GM19238 (cell line): ENCODE measurements at regions not wholly inside any gene's neighbourhood (a gene's known extent, or its start where the extent isn't known, plus 50 kb on each side); places are given as distances from the start of the nearest gene placed in this dataset.

Source experiments
- DNase-seq: peaks from one replicate; pipeline ENCODE4 v3.0.0; 2011; ENCODE audit warnings: low spot score; ENCODE audit not compliant: insufficient read length

DNA sequence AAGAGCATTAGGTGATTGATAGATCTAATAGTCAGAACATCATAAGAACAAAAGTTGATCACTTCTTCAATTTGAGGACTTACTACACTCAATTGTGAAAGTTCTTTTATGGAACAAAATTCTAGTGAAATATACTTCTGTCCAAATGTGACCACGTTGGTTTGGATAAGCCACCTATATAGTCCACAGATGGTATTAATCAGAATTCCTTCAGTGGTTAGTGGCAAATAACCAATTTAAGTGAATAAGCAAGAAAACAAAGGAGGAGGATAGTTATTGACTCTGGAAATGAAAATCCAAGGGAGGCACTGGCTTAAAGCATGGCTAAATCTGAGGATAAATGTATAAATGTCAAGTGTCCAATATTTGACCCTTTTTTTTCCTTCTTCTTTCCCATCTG is 268.5 kb upstream of the MARCKS start:
- no peak for DNase-seq

DNA sequence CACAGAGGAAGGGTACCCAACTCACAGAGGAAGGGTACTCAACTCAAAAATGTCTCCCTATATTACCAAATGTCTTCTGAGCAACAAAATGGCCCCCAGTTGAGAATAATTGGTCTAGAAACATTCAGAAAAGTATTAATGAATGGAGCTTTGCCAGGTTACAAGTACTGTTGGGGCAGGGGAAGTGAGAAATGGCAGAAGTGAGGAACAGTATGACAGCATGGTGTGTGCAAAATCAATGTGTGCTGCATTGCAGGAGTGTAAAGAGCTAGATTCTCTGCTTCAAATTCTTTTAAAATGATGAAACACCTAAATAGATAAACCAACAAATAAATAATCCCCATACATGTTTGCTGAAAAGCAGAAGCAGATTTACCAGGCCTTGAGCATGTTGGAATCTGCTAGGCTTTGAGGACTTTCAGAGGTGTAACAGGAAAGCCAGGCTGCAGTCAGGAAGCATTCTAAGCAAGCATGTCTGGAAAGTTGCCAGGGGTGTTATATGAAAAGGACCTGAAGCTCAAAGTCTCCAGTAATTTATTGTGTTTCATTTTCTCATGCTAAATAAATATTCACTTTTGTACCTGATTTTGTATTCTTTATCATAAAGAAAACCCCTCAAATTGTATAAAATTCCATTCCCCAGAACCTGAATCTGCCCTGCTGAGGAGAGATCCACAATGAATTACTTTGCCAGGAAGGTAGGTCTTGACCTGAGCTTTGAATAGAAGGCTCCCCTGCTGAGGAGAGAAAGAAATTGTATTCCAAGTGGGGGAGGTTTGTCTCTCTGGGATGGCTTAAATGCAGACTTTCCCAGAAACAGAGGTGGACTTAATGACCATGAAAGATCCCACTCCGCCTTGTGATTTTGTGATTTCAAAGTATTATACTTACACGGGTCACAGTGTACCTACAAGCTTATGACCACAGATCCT is 265.0 kb upstream of the MARCKS start:
- DNase-seq: no peak

DNA sequence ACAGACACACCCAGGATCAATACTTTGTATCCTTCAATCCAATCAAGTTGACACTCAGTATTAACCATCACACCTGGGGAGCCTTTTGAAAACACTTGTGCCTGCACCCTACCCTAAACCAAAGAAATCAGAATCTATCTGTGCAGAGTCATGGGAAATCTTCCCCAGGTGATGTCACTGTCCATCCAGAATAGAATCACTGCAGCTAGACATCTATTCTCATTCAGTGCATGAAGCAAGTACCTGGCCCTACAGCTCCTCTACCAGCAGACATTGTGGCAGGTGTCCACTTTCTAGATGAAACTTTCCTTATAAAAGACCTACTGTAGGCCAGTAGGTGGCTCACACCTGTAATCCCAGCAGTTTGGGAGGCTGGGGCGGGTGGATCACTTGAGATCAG is 262.4 kb upstream of the MARCKS start:
- no peak for DNase-seq

DNA sequence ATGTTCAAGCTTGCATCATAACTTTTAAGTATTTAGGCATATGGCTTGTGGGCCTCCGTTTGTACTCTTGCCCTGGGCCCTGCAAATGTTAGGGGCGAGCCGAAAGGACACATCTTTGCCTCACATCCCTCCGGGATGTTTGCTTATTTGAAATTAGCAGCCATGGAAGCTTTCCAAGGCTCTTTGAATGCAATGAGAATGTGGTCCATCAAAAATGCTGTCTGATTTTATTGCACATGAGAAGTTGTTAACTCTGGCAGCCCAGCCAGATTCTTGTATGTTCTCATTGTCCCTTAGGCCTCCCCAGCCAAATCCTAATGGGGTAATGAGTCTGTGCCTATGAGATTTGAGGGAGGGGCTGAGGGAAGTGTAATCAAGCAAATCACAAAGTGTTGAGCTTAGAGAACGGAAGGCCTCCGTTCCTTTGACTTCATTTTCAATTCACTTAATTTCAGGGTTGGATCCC is 261.2 kb upstream of the MARCKS start:
- DNase-seq: no peak

DNA sequence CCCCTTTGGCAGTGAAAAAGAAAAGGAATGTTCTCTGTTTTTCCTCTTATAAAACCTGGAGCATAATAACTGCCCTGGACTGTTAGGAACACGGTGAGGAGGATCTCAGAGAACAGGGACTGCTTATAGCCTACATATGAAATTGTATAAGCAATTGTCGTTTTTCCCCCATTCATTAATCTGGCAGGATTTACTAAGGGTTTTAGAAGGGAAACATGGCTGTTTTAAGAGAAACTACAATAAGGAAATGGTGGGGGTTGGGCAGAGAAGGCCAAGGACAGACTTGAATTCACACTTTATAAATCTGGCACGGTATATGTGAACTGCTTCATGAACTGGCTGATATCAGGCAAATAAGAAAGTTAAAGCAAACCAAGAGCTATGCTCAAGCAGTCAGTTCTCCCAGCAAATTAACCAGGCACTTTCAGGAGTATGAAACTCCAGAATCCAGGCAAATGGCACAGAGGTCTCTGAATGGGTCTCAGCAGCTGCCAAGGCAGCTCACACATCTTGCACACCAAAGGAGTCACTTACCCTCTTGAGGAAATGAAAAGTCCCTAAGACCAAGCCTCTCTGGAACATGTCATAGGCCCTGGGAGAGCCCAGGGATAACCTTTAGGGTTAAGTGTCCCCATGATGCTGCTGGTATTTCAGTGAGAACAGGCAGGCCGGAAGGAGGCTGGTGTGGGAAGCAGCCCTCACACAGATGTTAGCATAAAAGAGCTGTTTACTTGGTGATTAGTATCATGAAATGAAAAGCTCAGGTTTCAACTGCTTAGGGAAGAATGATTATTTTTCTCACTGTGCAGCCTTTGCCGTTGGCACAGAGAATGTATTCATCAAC is 260.5 kb upstream of the MARCKS start:
- DNase-seq: no peak

DNA sequence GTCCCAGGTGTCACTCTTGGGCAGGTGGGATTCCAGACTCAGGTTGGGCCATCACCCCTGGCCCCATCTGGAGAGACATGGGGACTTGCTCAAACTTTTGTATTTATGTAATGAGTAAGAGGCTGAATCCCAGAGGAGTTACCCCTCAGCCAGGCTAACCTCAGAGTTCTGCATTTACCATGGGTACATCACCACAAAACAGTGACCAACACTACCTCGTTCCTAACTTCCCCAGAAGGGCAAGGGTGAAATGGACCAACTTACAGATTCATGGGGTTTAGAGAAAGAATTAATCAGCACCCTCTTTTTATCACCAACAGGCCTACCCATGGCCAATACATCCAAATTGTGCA is 259.9 kb upstream of the MARCKS start:
- no peak for DNase-seq

DNA sequence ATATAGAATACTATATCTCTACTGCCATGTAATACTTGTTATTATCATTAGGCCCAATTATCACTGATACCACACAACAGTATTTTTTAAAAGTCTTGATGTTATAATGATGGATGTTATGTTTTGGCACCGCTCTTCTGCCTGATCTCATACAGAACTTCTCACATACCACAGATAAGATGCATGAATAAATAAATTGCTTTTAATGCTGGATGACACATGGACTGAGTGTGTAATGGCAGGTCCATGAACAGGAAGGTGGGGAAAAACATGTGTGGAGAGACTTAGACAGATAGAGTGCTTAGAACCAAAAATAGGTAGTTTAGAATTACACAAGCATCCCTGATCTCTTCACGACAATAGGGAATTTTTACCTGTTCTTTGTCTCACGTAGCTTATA is 258.4 kb upstream of the MARCKS start:
- no peak for DNase-seq

DNA sequence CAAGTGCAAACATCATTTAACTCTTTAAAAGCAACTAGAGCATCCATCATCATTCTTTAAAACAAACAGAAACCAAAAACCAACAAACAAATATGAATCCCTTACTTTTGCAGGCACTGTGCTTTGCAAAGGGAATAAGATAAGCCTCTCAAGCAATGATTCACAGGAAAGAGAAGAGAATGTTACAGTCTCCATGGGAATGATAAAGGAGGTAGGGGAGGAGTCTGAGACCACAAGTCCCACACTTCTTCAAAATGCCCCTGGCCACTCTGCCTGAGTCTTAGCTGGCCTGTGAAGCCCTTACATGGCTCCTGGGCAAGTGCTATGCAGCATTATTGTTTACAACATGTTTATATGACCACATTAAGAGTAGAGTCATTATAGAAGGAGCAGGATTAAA is 257.7 kb upstream of the MARCKS start:
- no peak for DNase-seq

DNA sequence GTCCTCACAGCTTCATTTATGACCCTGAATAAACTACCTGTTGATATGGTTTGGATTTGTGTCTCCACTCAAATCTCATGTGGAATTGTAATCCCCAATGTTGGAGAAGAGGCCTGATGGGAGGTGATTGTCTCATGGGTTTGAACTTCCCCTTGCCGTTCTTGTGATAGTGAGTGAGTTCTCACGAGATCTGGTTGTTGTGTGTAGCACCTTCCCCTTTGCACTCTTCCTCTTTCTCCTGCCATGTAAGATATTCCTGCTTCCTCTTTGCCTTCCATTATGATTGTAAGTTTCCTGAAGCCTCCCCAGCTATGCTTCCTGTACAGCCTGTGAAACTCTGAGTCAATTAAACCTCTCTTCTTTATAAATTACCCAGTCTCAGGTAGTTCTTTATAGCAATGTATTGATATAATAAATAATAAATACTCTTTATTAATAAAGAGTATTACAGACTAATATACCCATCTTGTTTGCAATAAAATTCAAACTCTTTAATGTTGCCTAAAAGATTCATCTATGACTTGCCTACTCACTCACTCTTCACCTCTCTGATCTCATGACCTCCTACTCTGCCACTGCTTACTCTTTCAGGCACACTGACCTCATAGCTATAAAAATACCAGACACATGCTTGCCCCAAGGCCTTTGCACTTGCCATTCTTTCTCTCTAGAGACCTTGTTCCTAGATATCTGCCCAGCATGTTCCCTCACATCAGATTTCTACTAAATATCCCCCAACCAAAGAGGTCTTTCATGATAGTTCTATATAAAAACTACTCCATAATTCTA is 256.4 kb upstream of the MARCKS start:
- DNase-seq: no peak

DNA sequence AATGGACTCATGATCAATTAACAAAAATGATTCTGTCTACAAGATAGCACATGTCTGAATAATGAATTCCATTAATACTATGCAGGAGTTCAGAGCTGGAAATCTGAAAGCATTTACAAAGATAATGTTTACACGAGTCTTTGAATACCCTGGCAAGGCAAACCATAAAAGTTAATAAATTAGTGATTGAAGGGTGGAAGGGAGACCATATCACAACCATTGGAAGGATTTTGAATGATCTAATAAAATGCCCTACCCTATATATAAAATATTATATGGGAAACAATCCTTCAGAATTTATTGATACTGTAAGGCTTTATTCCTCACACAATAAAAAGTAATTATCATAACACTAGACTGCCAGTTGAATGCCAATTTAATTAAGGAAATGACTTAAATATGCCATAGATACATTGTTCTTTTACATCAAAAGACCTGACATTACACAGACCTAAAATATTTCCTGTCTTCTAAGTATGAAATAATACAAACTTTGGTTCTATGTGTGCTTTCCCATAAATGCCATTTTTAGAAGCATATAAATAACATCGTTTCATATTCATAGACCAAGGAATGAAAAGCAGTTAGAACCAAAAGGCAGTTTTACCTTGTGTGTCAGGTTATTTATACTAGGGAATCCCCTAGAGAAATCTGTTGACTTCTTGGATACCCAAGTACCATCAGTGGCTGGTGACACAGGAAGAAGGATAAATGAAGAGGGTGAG is 249.2 kb upstream of the MARCKS start:
- DNase-seq: no peak

DNA sequence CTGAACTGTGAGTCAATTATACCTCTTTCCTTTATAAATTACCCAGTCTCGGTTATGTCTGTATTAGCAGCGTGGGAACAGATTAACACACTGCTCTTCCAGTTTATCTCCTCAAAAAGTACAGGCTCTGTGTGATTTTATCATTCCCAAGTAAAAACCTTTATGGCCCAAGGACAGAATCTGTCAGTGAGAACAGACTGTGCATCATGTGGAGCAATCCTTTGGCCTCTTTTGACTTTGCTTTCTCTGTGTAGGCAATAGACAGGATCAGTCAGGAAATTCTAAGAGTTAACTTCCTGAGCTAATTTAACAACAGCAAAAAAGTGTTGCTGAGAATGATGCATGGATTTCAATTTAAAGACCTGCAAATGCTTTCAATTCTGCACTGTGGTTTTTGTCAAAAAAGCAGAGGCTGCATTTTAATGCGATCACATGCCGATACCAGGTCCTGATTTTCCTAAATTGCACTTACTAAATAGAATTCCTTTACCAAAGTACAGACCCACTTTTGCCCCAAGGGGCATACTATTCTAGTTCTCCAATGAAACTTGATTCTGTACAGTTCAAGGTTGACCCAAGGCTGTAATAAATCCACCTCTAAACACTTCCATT is 246.7 kb upstream of the MARCKS start:
- DNase-seq: no peak

DNA sequence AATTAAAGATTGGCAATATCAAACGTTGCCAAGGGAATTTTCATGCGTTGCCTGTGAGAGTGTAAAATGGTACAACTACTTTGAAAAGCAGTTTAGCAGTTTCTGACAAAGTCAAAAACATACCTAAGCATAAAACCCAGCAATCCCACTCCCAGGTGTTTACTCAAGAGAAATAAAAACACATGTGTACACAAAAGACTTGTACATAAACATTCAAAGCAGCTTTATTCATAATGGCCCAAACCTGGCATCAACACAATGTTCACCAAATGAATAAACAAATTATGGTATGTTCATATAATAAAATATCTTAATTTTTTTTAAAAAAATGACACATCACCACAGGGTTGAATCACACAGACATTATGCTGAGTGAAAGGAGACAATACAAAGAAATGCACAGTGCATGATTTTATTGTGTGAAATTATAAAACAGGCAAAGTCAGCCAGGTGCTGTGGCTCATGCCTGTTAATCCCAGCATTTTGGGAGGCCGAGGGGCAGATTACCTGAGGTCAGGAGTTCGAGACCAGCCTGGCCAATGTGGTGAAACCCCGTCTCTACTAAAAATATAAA is 240.4 kb upstream of the MARCKS start:
- no peak for DNase-seq

DNA sequence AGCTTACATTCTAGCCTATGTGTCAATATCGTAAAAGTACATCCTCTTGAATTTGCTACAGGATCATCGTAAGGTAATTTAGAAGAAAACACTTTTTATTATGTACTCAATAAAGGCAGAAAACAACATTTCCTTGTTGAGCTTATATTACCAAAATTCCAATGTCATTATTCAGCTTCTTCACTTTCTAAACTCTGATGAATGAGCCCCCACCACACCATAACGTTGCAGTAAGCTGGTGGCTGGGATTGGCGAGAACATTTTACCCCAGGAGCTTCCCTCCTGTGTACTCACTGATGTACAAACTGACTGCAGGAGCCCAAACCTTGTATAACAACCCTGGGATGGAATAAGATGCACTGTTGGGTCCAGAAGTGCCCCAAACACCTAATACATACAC is 238.1 kb upstream of the MARCKS start:
- no peak for DNase-seq

DNA sequence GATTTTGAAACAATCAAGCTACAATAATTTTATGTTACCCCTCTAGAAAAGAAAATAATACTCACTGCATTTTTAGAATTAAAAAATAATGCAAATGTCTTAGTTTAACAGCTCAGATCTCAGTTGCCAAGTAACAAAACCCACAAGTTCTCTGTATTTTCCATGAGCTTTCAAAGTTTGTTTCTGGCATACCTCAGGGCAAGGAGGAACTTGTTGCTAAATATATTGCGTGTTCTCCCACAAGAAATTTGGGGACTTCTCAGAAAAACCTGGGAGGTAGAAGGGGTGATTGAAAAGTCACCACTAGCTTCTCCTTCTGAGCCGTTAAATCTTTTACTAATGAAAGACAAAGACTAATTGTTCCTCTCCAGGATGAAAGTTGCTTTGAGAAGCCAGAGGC is 236.8 kb upstream of the MARCKS start:
- no peak for DNase-seq

DNA sequence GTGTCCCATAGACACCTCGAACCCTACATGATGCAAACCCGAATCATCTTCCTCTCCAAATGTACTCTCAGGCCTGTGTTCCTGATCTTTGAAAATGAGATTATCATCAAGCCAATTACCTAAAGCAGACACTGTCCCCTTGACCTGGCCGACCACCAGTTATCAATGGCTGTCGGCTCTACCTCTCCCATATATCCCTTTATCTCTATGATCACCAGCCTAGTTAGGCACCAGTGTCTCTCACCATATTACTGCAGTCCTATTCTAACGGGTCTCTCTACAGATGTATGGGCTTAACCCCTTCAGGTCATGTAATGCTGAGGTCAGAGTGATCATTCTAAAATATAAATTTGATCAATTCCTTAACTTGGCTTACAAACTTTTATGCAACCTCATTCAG is 234.9 kb upstream of the MARCKS start:
- no peak for DNase-seq

DNA sequence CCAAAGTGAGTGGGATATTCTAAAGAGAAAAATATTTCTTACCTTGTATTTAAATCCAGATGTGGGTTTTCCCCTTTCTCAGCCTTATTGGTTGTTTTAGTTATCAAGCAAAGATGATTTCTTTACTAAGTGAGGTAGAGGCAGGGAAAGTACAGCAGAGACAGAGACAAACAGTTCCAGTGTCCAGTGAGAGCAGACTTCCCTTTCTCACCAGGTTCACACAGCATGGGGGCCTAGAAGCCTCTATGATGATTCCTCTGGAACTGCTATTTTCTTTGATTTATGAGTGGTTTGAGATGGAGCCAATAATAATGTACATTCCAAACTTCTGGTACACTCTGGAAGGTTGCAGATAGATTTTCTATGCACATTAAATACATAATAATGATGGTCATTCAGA is 234.0 kb upstream of the MARCKS start:
- no peak for DNase-seq

DNA sequence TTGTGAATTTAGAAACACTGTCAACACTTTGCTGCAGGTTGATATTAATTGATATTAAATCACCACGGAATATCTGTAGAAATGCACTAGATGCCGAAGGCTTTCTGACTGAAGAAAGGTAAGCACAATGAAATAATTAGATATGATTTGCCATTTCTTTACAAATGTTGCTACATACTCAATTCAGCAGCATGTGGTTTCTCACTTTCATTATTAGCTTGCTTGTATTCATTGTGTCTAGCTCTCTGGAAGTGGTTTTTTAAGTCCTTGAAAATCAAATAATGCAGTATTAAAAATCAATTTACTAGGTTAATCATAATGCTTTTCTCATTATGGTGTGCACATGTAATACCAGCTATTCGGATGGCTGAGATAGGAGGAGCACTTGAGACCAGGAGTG is 231.3 kb upstream of the MARCKS start:
- DNase-seq: no peak

DNA sequence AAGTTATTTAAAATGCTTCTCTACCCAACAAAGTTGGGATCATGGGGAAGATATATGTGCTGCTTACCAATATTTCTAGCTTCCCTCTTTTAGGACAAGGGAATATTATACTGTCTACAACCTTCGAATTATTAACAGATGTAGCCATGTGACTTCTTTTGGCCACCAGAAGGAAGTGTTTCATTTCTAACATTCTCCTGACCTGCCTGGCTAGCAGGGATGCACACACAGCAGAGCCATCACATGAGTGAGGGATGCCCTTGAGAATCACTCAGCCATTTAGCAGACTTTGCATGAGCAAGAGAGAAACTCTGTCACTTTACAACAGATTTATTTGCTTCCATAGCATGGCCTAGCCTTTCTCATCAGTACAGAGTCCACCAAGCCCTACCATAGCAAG is 230.7 kb upstream of the MARCKS start:
- no peak for DNase-seq

DNA sequence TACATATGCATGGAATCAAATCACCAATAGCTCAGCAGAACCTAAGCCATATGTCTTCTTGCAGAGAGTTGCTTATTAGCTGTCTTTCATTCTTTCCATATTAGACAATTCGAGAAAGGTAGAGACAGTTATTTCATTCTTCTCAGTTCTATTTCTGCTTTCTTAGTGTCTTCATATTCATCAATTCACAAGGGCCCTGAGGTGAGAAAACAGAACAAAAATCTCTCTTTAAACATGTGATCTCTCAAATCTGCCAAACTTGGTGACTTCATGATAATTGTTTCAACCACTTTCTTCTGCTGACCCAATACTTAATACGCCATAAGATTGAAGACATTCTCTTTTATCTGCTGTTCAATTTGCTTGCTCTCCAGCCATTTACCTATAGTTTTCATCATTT is 229.7 kb upstream of the MARCKS start:
- no peak for DNase-seq

DNA sequence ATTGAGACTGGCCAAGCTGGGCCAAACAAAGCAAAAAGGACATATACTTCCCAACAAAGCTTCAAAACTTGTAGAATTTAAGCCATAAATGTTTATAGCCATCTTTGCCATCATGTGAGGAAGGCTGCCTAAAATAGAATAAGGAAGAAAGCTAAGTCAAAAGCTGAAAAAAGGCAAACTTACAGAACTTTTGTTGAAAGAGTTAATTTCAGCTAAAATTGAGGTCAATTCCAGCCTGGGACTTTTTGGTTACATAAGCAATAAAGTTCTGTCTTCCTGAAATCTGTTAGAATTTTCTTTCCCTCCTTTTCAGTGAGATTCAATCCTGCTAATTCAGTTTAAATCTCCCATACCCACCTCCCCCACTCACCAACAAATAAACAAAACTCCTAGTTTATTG is 227.9 kb upstream of the MARCKS start:
- no peak for DNase-seq
